KMS-11 (cell line): ENCODE measurements at regions not wholly inside any gene's neighbourhood (a gene's known extent, or its start where the extent isn't known, plus 50 kb on each side); places are given as distances from the start of the nearest gene placed in this dataset.

Experiments
- H2AFZ ChIP-seq: fragments of 200-600 bp; sonication (generic); 2 replicates; pipeline ENCODE4 v1.6.1; 2016; ENCODE audit warnings: antibody characterized with exemption, mixed run types, low read depth
- H3K27ac ChIP-seq: fragments of 200-600 bp; sonication (generic); 2 replicates; pipeline ENCODE4 v1.6.1; 2016; ENCODE audit warnings: mild to moderate bottlenecking, mixed run types
- H3K27me3 ChIP-seq: fragments of 200-600 bp; sonication (generic); 2 replicates; pipeline ENCODE4 v1.6.1; 2017; ENCODE audit warnings: mild to moderate bottlenecking, low read depth, mixed run types, moderate library complexity; ENCODE audit not compliant: insufficient read depth
- H3K36me3 ChIP-seq: fragments of 200-600 bp; sonication (generic); 2 replicates; pipeline ENCODE4 v1.6.1; 2017; ENCODE audit warnings: mild to moderate bottlenecking, mixed run types; ENCODE audit not compliant: insufficient read depth
- H3K4me1 ChIP-seq: fragments of 200-600 bp; sonication (generic); 2 replicates; pipeline ENCODE4 v1.6.1; 2016; ENCODE audit warnings: mild to moderate bottlenecking, low read depth, mixed run types; ENCODE audit not compliant: poor library complexity, severe bottlenecking
- H3K4me2 ChIP-seq: fragments of 200-600 bp; sonication (generic); 2 replicates; pipeline ENCODE4 v1.7.0; 2016; ENCODE audit warnings: mild to moderate bottlenecking, mixed run types
- H3K4me3 ChIP-seq: fragments of 200-600 bp; sonication (generic); IDR thresholded peaks from 2 replicates; pipeline ENCODE4 v1.6.1; 2017; ENCODE audit warnings: low read depth, low read length, mixed read lengths; ENCODE audit not compliant: insufficient read depth
- H3K79me2 ChIP-seq: fragments of 200-600 bp; sonication (generic); 2 replicates; pipeline ENCODE4 v1.6.1; 2016; ENCODE audit warnings: low read depth, mixed run types; ENCODE audit not compliant: insufficient read depth
- H3K9ac ChIP-seq: fragments of 200-600 bp; sonication (generic); 2 replicates; pipeline ENCODE4 v1.6.1; 2016; ENCODE audit warnings: mild to moderate bottlenecking, mixed run types
- H4K20me1 ChIP-seq: fragments of 200-600 bp; sonication (generic); 2 replicates; pipeline ENCODE4 v1.6.1; 2016; ENCODE audit warnings: mild to moderate bottlenecking, mixed run types; ENCODE audit not compliant: insufficient read depth
- TF ChIP-seq, protein P1 (sequence below): fragments of 200-600 bp; sonication (generic); conservative IDR thresholded peaks from 2 replicates; pipeline ENCODE4 v1.6.1; 2017; ENCODE audit warnings: low read depth, mild to moderate bottlenecking, antibody characterized with exemption, low read length, moderate library complexity, mixed read lengths

DNA sequence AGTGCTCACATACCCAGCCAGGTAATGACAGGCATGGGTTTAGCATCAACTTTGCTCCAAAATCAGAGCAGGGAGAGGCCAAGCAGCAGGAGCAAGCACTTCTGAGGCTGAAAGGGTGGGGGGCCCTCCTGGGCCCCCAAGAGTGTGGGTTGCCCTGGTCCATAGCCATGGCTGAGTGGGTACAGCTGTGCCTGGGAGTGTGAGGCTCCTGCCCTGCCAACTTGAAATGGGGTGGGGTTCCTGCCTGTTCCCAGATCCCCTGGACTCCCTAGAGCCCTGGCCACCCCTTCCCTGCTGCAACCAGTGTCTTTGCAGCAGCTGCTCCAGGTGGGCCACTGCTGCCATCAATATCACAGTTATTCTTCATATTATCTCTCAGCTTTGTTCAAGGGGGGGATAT lies 1224.2 kb upstream of the GJE1 start:
- TF ChIP-seq, protein P1, sequence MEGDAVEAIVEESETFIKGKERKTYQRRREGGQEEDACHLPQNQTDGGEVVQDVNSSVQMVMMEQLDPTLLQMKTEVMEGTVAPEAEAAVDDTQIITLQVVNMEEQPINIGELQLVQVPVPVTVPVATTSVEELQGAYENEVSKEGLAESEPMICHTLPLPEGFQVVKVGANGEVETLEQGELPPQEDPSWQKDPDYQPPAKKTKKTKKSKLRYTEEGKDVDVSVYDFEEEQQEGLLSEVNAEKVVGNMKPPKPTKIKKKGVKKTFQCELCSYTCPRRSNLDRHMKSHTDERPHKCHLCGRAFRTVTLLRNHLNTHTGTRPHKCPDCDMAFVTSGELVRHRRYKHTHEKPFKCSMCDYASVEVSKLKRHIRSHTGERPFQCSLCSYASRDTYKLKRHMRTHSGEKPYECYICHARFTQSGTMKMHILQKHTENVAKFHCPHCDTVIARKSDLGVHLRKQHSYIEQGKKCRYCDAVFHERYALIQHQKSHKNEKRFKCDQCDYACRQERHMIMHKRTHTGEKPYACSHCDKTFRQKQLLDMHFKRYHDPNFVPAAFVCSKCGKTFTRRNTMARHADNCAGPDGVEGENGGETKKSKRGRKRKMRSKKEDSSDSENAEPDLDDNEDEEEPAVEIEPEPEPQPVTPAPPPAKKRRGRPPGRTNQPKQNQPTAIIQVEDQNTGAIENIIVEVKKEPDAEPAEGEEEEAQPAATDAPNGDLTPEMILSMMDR: no peak

DNA sequence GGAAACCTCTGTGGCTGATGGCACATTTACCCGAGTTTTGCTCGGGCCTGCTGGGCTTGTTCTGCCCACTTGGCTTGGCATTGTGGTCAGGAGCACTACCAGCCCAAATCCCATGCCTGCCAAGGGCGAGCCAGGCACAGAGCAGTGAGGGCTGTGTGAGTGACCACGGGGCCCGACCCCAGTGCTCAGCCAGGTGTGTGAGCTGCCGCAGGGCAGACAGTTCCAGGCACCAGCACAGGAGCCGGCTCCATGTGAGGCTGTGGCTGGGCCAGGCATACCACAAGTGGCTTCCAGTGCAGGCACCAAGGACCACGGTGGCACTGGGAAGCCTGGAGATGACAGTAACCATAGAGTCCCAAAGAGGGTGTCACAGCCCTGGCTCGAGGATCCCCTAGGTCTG lies 1225.5 kb upstream of the GJE1 start:
- H3K9ac ChIP-seq: no peak overlapping the region
- no peaks in the 10 kb centered on the region for H3K4me1 ChIP-seq
- H3K27me3 ChIP-seq: no peaks in the 10 kb centered on the region
- no peak overlapping the region for H3K4me3 ChIP-seq
- no peaks in the 10 kb centered on the region for H3K36me3 ChIP-seq
- no peaks in the 10 kb centered on the region for H4K20me1 ChIP-seq
- TF ChIP-seq, protein P1: no peak
- no peak overlapping the region for H2AFZ ChIP-seq
- H3K79me2 ChIP-seq: no peaks in the 10 kb centered on the region
- H3K27ac ChIP-seq: no peak overlapping the region
- H3K4me2 ChIP-seq: no peak overlapping the region

More for the DNA sequence above, 1224.2 kb upstream of the GJE1 start:
- H3K9ac ChIP-seq: no peak overlapping the region
- H3K27ac ChIP-seq: no peak overlapping the region
- H3K4me2 ChIP-seq: no peak overlapping the region
- no peak overlapping the region for H3K4me3 ChIP-seq
- H3K79me2 ChIP-seq: no peaks in the 10 kb centered on the region
- no peaks in the 10 kb centered on the region for H3K36me3 ChIP-seq
- no peaks in the 10 kb centered on the region for H3K27me3 ChIP-seq
- no peaks in the 10 kb centered on the region for H3K4me1 ChIP-seq
- no peaks in the 10 kb centered on the region for H4K20me1 ChIP-seq
- no peak overlapping the region for H2AFZ ChIP-seq

DNA sequence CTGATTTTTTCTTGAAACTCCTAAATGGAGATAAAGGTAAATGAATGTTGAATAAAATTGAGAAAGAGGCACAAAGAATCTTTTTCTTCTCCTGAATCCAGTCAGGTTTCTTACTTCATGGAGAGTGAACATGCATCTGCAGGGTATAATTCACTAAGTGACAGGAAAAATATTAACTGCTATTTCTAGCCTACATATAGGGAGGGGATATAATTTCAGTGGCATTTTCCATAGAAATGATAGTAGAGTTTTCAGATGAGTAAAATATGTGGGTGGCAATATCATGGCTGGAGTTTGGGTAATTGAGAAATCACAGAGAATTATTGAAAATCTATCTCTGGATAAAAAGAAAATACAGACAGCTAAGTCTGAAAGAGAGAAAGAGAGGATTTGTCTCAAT lies 1227.0 kb upstream of the GJE1 start:
- Histone ChIP-seq H3K4me2 (no peak overlapping the region), H3K27ac (no peak overlapping the region), H2AFZ (no peak overlapping the region), H3K9ac (no peak overlapping the region), H3K27me3 (no peaks in the 10 kb centered on the region), H3K79me2 (no peaks in the 10 kb centered on the region), H3K36me3 (no peaks in the 10 kb centered on the region), H3K4me3 (no peak overlapping the region), H3K4me1 (no peaks in the 10 kb centered on the region), H4K20me1 (no peaks in the 10 kb centered on the region)
- TF ChIP-seq, protein P1: no peak

DNA sequence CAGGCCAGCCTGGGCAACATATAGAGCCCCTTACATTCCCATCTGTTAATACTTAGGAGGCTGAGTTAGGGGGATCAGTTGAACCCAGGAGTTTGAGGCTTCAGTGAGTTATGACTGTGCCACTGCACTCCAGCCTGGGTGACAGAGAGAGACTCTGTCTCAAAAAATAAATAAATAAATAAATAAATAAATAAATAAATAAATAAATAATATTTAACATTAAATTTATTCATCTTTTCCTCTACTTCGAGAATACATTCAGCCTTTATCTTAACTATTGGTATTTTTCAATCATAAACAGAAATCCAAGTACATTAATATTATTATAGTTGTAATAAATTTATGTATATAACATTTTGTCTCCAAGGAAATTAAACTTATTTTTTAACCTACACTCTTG lies 1227.7 kb upstream of the GJE1 start:
- H3K4me2 ChIP-seq: no peak overlapping the region
- H3K4me1 ChIP-seq: no peaks in the 10 kb centered on the region
- H3K27me3 ChIP-seq: no peaks in the 10 kb centered on the region
- no peak overlapping the region for H3K4me3 ChIP-seq
- H3K9ac ChIP-seq: no peak overlapping the region
- TF ChIP-seq, protein P1: no peak
- H3K79me2 ChIP-seq: no peaks in the 10 kb centered on the region
- H4K20me1 ChIP-seq: no peaks in the 10 kb centered on the region
- H3K36me3 ChIP-seq: no peaks in the 10 kb centered on the region
- no peak overlapping the region for H2AFZ ChIP-seq
- no peak overlapping the region for H3K27ac ChIP-seq
